B cell (primary cell): ENCODE measurements at regions not wholly inside any gene's neighbourhood (a gene's known extent, or its start where the extent isn't known, plus 50 kb on each side); places are given as distances from the start of the nearest gene placed in this dataset.
"Not testable (repeated sequence)": the region's sequence is repeated elsewhere in the genome, so short reads cannot be mapped to it uniquely, and the experiment has no call there.

ENCODE experiments used
- ATAC-seq: fragments of 200-7000 bp; cut with Tn5 transposase; one replicate; pipeline ENCODE4 v1.10.0; 2021; ENCODE audit warnings: low read depth, mild to moderate bottlenecking, moderate number of reproducible peaks, moderate library complexity
- CTCF ChIA-PET: fragments of 350-600 bp; sonication (Branson Sonifier 250); formaldehyde crosslinking; loops from one replicate; lab custom pipeline; 2021; ENCODE audit warnings: antibody characterized with exemption, inconsistent platforms; lab: Charles Lee
- POLR2A ChIA-PET: fragments of 350-600 bp; sonication (Branson Sonifier 250); formaldehyde crosslinking; loops from one replicate; lab custom pipeline; 2021; ENCODE audit warnings: antibody characterized with exemption; lab: Charles Lee
- DNase-seq: peaks from one replicate; pipeline ENCODE4 v3.0.0; 2013
- H2AFZ ChIP-seq: 2 replicates; pipeline ENCODE4 v1.6.1; 2012; ENCODE audit warnings: mild to moderate bottlenecking, low read depth, low read length; ENCODE audit not compliant: insufficient read depth, poor library complexity, severe bottlenecking
- H3K27ac ChIP-seq, 2 donors: 1 replicate in 1 of 2; 2 replicates in 1 of 2; pipeline ENCODE4 v1.5.1; 2012 to 2013; ENCODE audit warnings: low read length in 2 of 2, mild to moderate bottlenecking in 2 of 2, moderate library complexity in 1 of 2
- H3K27me3 ChIP-seq, 4 experiments: fragments of 200-600 bp in 1 of 4; sonication (generic) in 1 of 4; replicated peaks in 1 of 4; 1 replicate in 2 of 4; 2 replicates in 2 of 4; pipeline versions ENCODE4 v1.6.1 to v1.7.0; 2013 to 2016; ENCODE audit warnings: low read length in 3 of 4, mild to moderate bottlenecking in 2 of 4, mixed read lengths in 1 of 4, moderate library complexity in 1 of 4; ENCODE audit not compliant: insufficient read depth in 4 of 4, control insufficient read depth in 3 of 4; ENCODE audit errors: control extremely low read depth in 1 of 4
- H3K36me3 ChIP-seq, 2 experiments: replicated peaks in 1 of 2; 1 replicate in 1 of 2; 2 replicates in 1 of 2; pipeline versions ENCODE4 v1.6.1 to v1.7.1; 2013; ENCODE audit warnings: low read length in 1 of 2; ENCODE audit not compliant: insufficient read depth in 2 of 2, control insufficient read depth in 1 of 2; ENCODE audit errors: control extremely low read depth in 1 of 2, extremely low read depth in 1 of 2
- H3K4me1 ChIP-seq, 2 donors: fragments of 200-600 bp in 1 of 2; sonication (generic) in 1 of 2; 1 replicate in 1 of 2; 2 replicates in 1 of 2; pipeline versions ENCODE4 v1.5.1 to v1.6.1; 2013 to 2017; ENCODE audit warnings: low read length in 2 of 2; ENCODE audit not compliant: control insufficient read depth in 2 of 2, insufficient read depth in 2 of 2
- H3K4me2 ChIP-seq: replicated peaks from 2 replicates; pipeline ENCODE3; 2012; ENCODE audit warnings: mild to moderate bottlenecking, low read depth, low read length; ENCODE audit not compliant: poor library complexity, severe bottlenecking
- H3K4me3 ChIP-seq, 5 experiments: fragments of 200-600 bp in 1 of 5; sonication (generic) in 1 of 5; 1 replicate in 3 of 5; 2 replicates in 2 of 5; pipeline versions ENCODE4 v1.5.1 to v1.7.0; 2011 to 2016; ENCODE audit warnings: low read length in 4 of 5, mild to moderate bottlenecking in 4 of 5, low read depth in 2 of 5, control low read depth in 1 of 5, moderate library complexity in 1 of 5; ENCODE audit not compliant: insufficient read depth in 1 of 5; ENCODE audit errors: control extremely low read depth in 1 of 5, extremely low read depth in 1 of 5
- H3K79me2 ChIP-seq: fragments of 200-600 bp; sonication (generic); one replicate; pipeline ENCODE4 v1.6.0; 2016; ENCODE audit warnings: low read length; ENCODE audit not compliant: control insufficient read depth, insufficient read depth
- H3K9ac ChIP-seq: fragments of 200-600 bp; sonication (generic); 2 replicates; pipeline ENCODE4 v1.6.1; 2017; ENCODE audit warnings: mild to moderate bottlenecking, low read length, moderate library complexity
- H3K9me3 ChIP-seq, 3 donors: one replicate each; pipeline versions ENCODE4 v1.6.1 to v1.7.1; 2013; ENCODE audit warnings: low read length in 2 of 3; ENCODE audit not compliant: control insufficient read depth in 2 of 3, insufficient read depth in 1 of 3; ENCODE audit errors: control extremely low read depth in 1 of 3
- H4K20me1 ChIP-seq: 2 replicates; pipeline ENCODE4 v1.6.0; 2012; ENCODE audit warnings: mild to moderate bottlenecking, low read length; ENCODE audit not compliant: insufficient read depth, control insufficient read depth, poor library complexity, severe bottlenecking
- H3K27ac Mint-ChIP-seq: one replicate; pipeline ENCODE4 v1.8.0; 2021; ENCODE audit warnings: mixed read lengths
- H3K27me3 Mint-ChIP-seq: one replicate; pipeline ENCODE4 v1.8.0; 2021; ENCODE audit warnings: mixed read lengths
- H3K4me1 Mint-ChIP-seq: one replicate; pipeline ENCODE4 v1.8.0; 2021; ENCODE audit warnings: mixed read lengths
- H3K4me3 Mint-ChIP-seq: one replicate; pipeline ENCODE4 v1.8.0; 2021; ENCODE audit warnings: mixed read lengths
- H3K9me3 Mint-ChIP-seq: one replicate; pipeline ENCODE4 v1.8.0; 2022; ENCODE audit warnings: mixed read lengths; ENCODE audit not compliant: insufficient read depth
- CTCF ChIP-seq: fragments of 200-600 bp; IDR thresholded peaks from one replicate; pipeline ENCODE4 v1.8.0; 2022; ENCODE audit warnings: antibody characterized with exemption, mild to moderate bottlenecking
- EZH2 ChIP-seq: IDR thresholded peaks from 2 replicates; pipeline ENCODE4 v1.6.1; 2012; ENCODE audit warnings: borderline replicate concordance, low read depth, mild to moderate bottlenecking, moderate library complexity, low read length; ENCODE audit not compliant: insufficient read depth, poor library complexity, severe bottlenecking
- WGBS: methylation state at CpG from one replicate; pipeline ENCODE4 v1.1.5; 2013; ENCODE audit warnings: missing lambda C conversion rate; ENCODE audit not compliant: insufficient coverage; 5-methylcytosine and 5-hydroxymethylcytosine counted together
- intact Hi-C: fragments of 100-400 bp; cut with micrococcal nuclease; formaldehyde crosslinking; loops from one replicate; pipeline ENCODE4 v1.10.0; 2022

GRCh38 chr7:67637023-67637358 is 640.4 kb downstream of the TYW1 start:
- Histone ChIP-seq H2AFZ (no peak overlapping the region), H3K4me3 (no peak overlapping the region), H3K4me1 (no peaks in the 10 kb centered on the region), H4K20me1 (no peaks in the 10 kb centered on the region), H3K9ac (no peak overlapping the region), H3K4me2 (no peak overlapping the region), H3K27ac (no peak overlapping the region), H3K27me3 (no peaks in the 10 kb centered on the region), H3K9me3 (peaks cover 0 to 5% (median 0%) of the 10 kb centered on the region in 3 donors), H3K79me2 (no peaks in the 10 kb centered on the region), H3K36me3 (no peaks in the 10 kb centered on the region)
- Mint-ChIP-seq H3K27ac (no peak overlapping the region), H3K4me3 (no peak overlapping the region), H3K4me1 (no peaks in the 10 kb centered on the region), H3K9me3 (no peaks in the 10 kb centered on the region), H3K27me3 (no peaks in the 10 kb centered on the region)
- intact Hi-C loops = no loop called here
- ChIA-PET POLR2A (no interaction called here), CTCF (no interaction called here)
- no peak for TF ChIP-seq EZH2
- no peak for TF ChIP-seq CTCF
- DNase-seq (no peak), ATAC-seq (no peak)
- WGBS = 91% methylated on average over 1 of the region's 2 CpGs

GRCh38 chr7:67642542-67642941 is 645.9 kb downstream of the TYW1 start:
- H3K9me3 ChIP-seq, H2AFZ ChIP-seq, H3K4me3 Mint-ChIP-seq, H3K27me3 Mint-ChIP-seq, H3K9ac ChIP-seq, H3K36me3 ChIP-seq, H3K4me1 Mint-ChIP-seq, DNase-seq, H3K27me3 ChIP-seq, H3K9me3 Mint-ChIP-seq, H3K79me2 ChIP-seq, CTCF ChIA-PET, intact Hi-C loops, H3K27ac Mint-ChIP-seq, H3K4me1 ChIP-seq, H3K4me3 ChIP-seq, POLR2A ChIA-PET, H4K20me1 ChIP-seq, H3K27ac ChIP-seq, ATAC-seq, H3K4me2 ChIP-seq: not testable (repeated sequence)
- WGBS = 100% methylated on average over 1 of the region's 3 CpGs
